H9 (cell line): ENCODE measurements at regions not wholly inside any gene's neighbourhood (a gene's known extent, or its start where the extent isn't known, plus 50 kb on each side); places are given as distances from the start of the nearest gene placed in this dataset.

Experiments
- DNase-seq: peaks from one replicate; pipeline ENCODE4 v3.0.0-alpha.2; 2017
- H2AFZ ChIP-seq: one replicate; pipeline ENCODE4 v1.6.1; 2013; ENCODE audit warnings: mild to moderate bottlenecking, low read length, control low read depth, moderate library complexity
- H2AK5ac ChIP-seq: 2 replicates; pipeline ENCODE4 v1.6.1; 2013; ENCODE audit warnings: low read length, control low read depth, mixed read lengths; ENCODE audit not compliant: insufficient read length
- H2BK120ac ChIP-seq: one replicate; pipeline ENCODE4 v1.6.1; 2013; ENCODE audit warnings: low read depth, mild to moderate bottlenecking, low read length, control low read depth, inconsistent platforms; ENCODE audit not compliant: poor library complexity, severe bottlenecking
- H2BK12ac ChIP-seq: 2 replicates; pipeline ENCODE4 v1.6.1; 2013; ENCODE audit warnings: low read length, control low read depth, mixed read lengths, low read depth; ENCODE audit not compliant: insufficient read length
- H2BK15ac ChIP-seq: 2 replicates; pipeline ENCODE4 v1.6.1; 2013; ENCODE audit warnings: low read depth, low read length, control low read depth
- H2BK20ac ChIP-seq: one replicate; pipeline ENCODE4 v1.6.1; 2013; ENCODE audit warnings: low read depth, mild to moderate bottlenecking, low read length, control low read depth, inconsistent platforms; ENCODE audit not compliant: poor library complexity, severe bottlenecking
- H2BK5ac ChIP-seq: 2 replicates; pipeline ENCODE4 v1.6.1; 2013; ENCODE audit warnings: low read length, control low read depth, mixed read lengths; ENCODE audit not compliant: insufficient read length
- H3K14ac ChIP-seq: 2 replicates; pipeline ENCODE4 v1.6.1; 2013; ENCODE audit warnings: low read length, control low read depth; ENCODE audit not compliant: insufficient read depth
- H3K18ac ChIP-seq: 2 replicates; pipeline ENCODE4 v1.6.1; 2013; ENCODE audit warnings: low read depth, mild to moderate bottlenecking, mixed read lengths, low read length, control low read depth; ENCODE audit not compliant: insufficient read length
- H3K23ac ChIP-seq: 2 replicates; pipeline ENCODE4 v1.6.1; 2013; ENCODE audit warnings: low read length, control low read depth, mixed read lengths, low read depth; ENCODE audit not compliant: insufficient read length
- H3K23me2 ChIP-seq: 2 replicates; pipeline ENCODE4 v1.6.1; 2013; ENCODE audit warnings: low read depth, mild to moderate bottlenecking, mixed read lengths, low read length, control low read depth; ENCODE audit not compliant: insufficient read length, poor library complexity, severe bottlenecking
- H3K27ac ChIP-seq: 2 replicates; pipeline ENCODE4 v1.5.1; 2013; ENCODE audit warnings: low read length, control low read depth, mixed read lengths, low read depth; ENCODE audit not compliant: insufficient read length
- H3K27me3 ChIP-seq: 2 replicates; pipeline ENCODE4 v1.6.1; 2013; ENCODE audit warnings: low read length, control low read depth, inconsistent platforms; ENCODE audit not compliant: insufficient read depth
- H3K4ac ChIP-seq: 2 replicates; pipeline ENCODE4 v1.6.1; 2013; ENCODE audit warnings: low read depth, mild to moderate bottlenecking, control low read depth, inconsistent platforms, low read length, moderate library complexity
- H3K4me1 ChIP-seq: 2 replicates; pipeline ENCODE4 v1.6.1; 2013; ENCODE audit warnings: low read length, control low read depth, inconsistent platforms; ENCODE audit not compliant: insufficient read depth
- H3K4me2 ChIP-seq: 2 replicates; pipeline ENCODE4 v1.6.1; 2013; ENCODE audit warnings: low read length, control low read depth, mixed read lengths; ENCODE audit not compliant: insufficient read length, insufficient read depth
- H3K56ac ChIP-seq: 2 replicates; pipeline ENCODE4 v1.6.1; 2013; ENCODE audit warnings: low read depth, mild to moderate bottlenecking, mixed read lengths, low read length, control low read depth; ENCODE audit not compliant: insufficient read length
- H3K79me1 ChIP-seq: 2 replicates; pipeline ENCODE4 v1.6.1; 2013; ENCODE audit warnings: low read depth, mild to moderate bottlenecking, moderate library complexity, low read length, control low read depth, inconsistent platforms; ENCODE audit not compliant: insufficient read depth, poor library complexity, severe bottlenecking
- H3K79me2 ChIP-seq: 2 replicates; pipeline ENCODE4 v1.6.1; 2013; ENCODE audit warnings: low read length, control low read depth, inconsistent platforms; ENCODE audit not compliant: insufficient read depth
- H3K9ac ChIP-seq: 2 replicates; pipeline ENCODE4 v1.6.1; 2013; ENCODE audit warnings: low read length, control low read depth, mixed read lengths; ENCODE audit not compliant: insufficient read length; ENCODE audit errors: extremely low read depth
- H3K9me3 ChIP-seq: one replicate; pipeline ENCODE4 v1.6.1; 2013; ENCODE audit warnings: low read depth, low read length, inconsistent platforms; ENCODE audit not compliant: control insufficient read depth
- H3T11ph ChIP-seq: one replicate; pipeline ENCODE4 v1.6.1; 2013; ENCODE audit warnings: mild to moderate bottlenecking, low read length, control low read depth, inconsistent platforms
- H4K20me1 ChIP-seq: one replicate; pipeline ENCODE4 v1.6.1; 2013; ENCODE audit not compliant: control insufficient read depth, insufficient read length, insufficient read depth
- H4K5ac ChIP-seq: 2 replicates; pipeline ENCODE4 v1.6.1; 2013; ENCODE audit warnings: low read depth, mild to moderate bottlenecking, mixed read lengths, low read length, control low read depth; ENCODE audit not compliant: insufficient read length
- H4K8ac ChIP-seq: replicated peaks from 2 replicates; pipeline ENCODE4 v1.6.1; 2013; ENCODE audit warnings: low read length, control low read depth, mixed read lengths, low read depth; ENCODE audit not compliant: insufficient read length
- H4K91ac ChIP-seq: 2 replicates; pipeline ENCODE4 v1.6.1; 2013; ENCODE audit warnings: low read depth, mild to moderate bottlenecking, moderate library complexity, mixed read lengths, low read length, control low read depth; ENCODE audit not compliant: insufficient read length
- H3K27ac Mint-ChIP-seq, 3 experiments: 2 replicates in 2 of 3; 3 replicates in 1 of 3; pipeline ENCODE4 v1.8.0; 2020 to 2021; ENCODE audit warnings: mixed read lengths in 3 of 3, mild to moderate bottlenecking in 1 of 3, moderate library complexity in 1 of 3
- H3K27me3 Mint-ChIP-seq: 2 replicates; pipeline ENCODE4 v1.8.0; 2021; ENCODE audit warnings: low read depth, mild to moderate bottlenecking, moderate library complexity, mixed read lengths
- H3K36me3 Mint-ChIP-seq, 3 experiments: 2 replicates in 2 of 3; 3 replicates in 1 of 3; pipeline ENCODE4 v1.8.0; 2020 to 2021; ENCODE audit warnings: low read depth in 3 of 3, mixed read lengths in 3 of 3; ENCODE audit not compliant: insufficient read depth in 1 of 3
- H3K4me1 Mint-ChIP-seq, 2 experiments: 2 replicates each; pipeline ENCODE4 v1.8.0; 2020; ENCODE audit warnings: mixed read lengths in 2 of 2
- H3K4me3 Mint-ChIP-seq, 2 experiments: 2 replicates in 1 of 2; 3 replicates in 1 of 2; pipeline ENCODE4 v1.8.0; 2020 to 2021; ENCODE audit warnings: mild to moderate bottlenecking in 2 of 2, mixed read lengths in 2 of 2, moderate library complexity in 1 of 2
- H3K9me3 Mint-ChIP-seq, 2 experiments: 2 replicates in 1 of 2; 3 replicates in 1 of 2; pipeline ENCODE4 v1.8.0; 2020; ENCODE audit warnings: mild to moderate bottlenecking in 2 of 2, mixed read lengths in 2 of 2, moderate library complexity in 1 of 2
- CTCF ChIP-seq: fragments of 200-600 bp; sonication (generic); conservative IDR thresholded peaks from 3 replicates; pipeline ENCODE4 v1.8.0; 2021; ENCODE audit warnings: antibody characterized with exemption, mild to moderate bottlenecking
- WGBS: extraction: QIAGEN DNeasy Blood & Tissue Kit; methylation state at CpG from one replicate; pipeline ENCODE4 v1.1.7; 2013; ENCODE audit warnings: missing lambda C conversion rate, low lambda C conversion rate, mixed read lengths; ENCODE audit not compliant: insufficient read length; ENCODE audit errors: extremely low coverage; 5-methylcytosine and 5-hydroxymethylcytosine counted together

GRCh38 chr4:127103681-127104115 lies 529.1 kb upstream of the INTU start:
- Mint-ChIP-seq H3K27me3 (no peaks in the 10 kb centered on the region; the same call in 1 of the 2 replicates), H3K9me3 (peaks cover 20 to 23% of the 10 kb centered on the region in 2 experiments), H3K4me3 (no peak overlapping the region), H3K36me3 (peaks cover 6 to 18% (median 9%) of the 10 kb centered on the region in 3 experiments; a peak in 6 of 7 replicates), H3K27ac (no peak overlapping the region), H3K4me1 (no peaks in the 10 kb centered on the region)
- H4K8ac ChIP-seq, result no peak overlapping the region
- H3K79me2 ChIP-seq, result no peaks in the 10 kb centered on the region
- no peak overlapping the region for H2BK5ac ChIP-seq
- H3K56ac ChIP-seq, result no peak overlapping the region
- no peak overlapping the region for H3K27ac ChIP-seq
- H3K18ac ChIP-seq, result no peak overlapping the region
- H3K23ac ChIP-seq, result no peak overlapping the region
- H4K91ac ChIP-seq, result no peak overlapping the region
- no peak overlapping the region for H3K4me2 ChIP-seq
- H2BK120ac ChIP-seq, result no peak overlapping the region
- no peaks in the 10 kb centered on the region for H3K27me3 ChIP-seq
- no peak overlapping the region for H3K4ac ChIP-seq
- no peak overlapping the region for H2BK20ac ChIP-seq
- no peak overlapping the region for H3T11ph ChIP-seq
- WGBS, result no CpG with 5 or more reads among the region's 3 CpGs
- H3K23me2 ChIP-seq, result no peaks in the 10 kb centered on the region
- H3K4me1 ChIP-seq, result no peaks in the 10 kb centered on the region
- H2BK15ac ChIP-seq, result no peak overlapping the region
- no peaks in the 10 kb centered on the region for H3K9me3 ChIP-seq
- H2AK5ac ChIP-seq, result no peak overlapping the region
- DNase-seq, result no peak
- no peaks in the 10 kb centered on the region for H3K79me1 ChIP-seq
- no peak overlapping the region for H3K9ac ChIP-seq
- H2BK12ac ChIP-seq, result no peak overlapping the region
- H4K5ac ChIP-seq, result no peak overlapping the region
- no peaks in the 10 kb centered on the region for H4K20me1 ChIP-seq
- no peak overlapping the region for H3K14ac ChIP-seq
- no peak overlapping the region for H2AFZ ChIP-seq
- no peak for TF ChIP-seq CTCF
